ENCODE measurements at regions not wholly inside any gene's neighbourhood (a gene's known extent, or its start where the extent isn't known, plus 50 kb on each side); places are given as distances from the start of the nearest gene placed in this dataset.

DNA sequence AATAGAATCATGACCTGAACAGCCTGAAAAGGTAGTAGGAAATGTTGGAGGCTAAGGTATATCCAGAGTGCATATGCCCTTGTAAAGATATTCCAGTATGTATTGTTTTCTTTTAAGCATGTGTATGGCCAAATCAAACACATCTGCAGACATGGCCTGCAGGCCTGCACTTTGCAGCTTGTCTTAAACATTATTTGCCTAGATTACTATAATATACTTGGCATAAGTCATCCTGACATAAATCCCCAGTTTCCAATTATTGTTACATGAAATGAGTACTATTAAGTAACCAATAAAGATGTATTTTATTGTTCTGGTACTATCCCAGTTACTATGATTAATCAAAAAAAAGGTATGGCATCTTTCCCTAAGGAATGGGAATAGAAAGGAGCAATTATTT, 169.1 kb upstream of the PTBP2 start:
- no peaks in the 10 kb centered on the region; a peak in 1 of 7 replicates for H3K4me1 ChIP-seq (replicated peaks in 1 of 4; ENCODE audit: control insufficient read depth in 3 of 4, insufficient read depth in 4 of 4, low read length in 3 of 4)
- H3K4me3 ChIP-seq (ENCODE audit: extremely low read depth in 1 of 4, insufficient read depth in 2 of 4, low read depth in 3 of 4, low read length in 4 of 4), result no peak overlapping the region
- H4K20me1 ChIP-seq (replicated peaks in 1 of 2; ENCODE audit: control insufficient read depth in 1 of 2, insufficient read depth in 2 of 2, low read length in 2 of 2), result no peaks in the 10 kb centered on the region
- CTCF ChIA-PET (ENCODE audit: partially characterized antibody), result interaction anchor here (1.2 kb wide), 1 partner anchor 17 kb away, joined by 3 read pairs; no protein-coding TSS in a partner anchor
- H2BK120ac ChIP-seq (replicated peaks; ENCODE audit: low read depth, low read length), result no peak overlapping the region
- no peak overlapping the region for H3K9ac ChIP-seq (replicated peaks in 1 of 4; ENCODE audit: extremely low read depth in 1 of 4, low read depth in 3 of 4, low read length in 3 of 4)
- H4K91ac ChIP-seq (replicated peaks; ENCODE audit: insufficient read length, low read length), result no peak overlapping the region
- H3K27me3 ChIP-seq (replicated peaks in 1 of 4; ENCODE audit: control insufficient read depth in 3 of 4, extremely low read depth in 1 of 4, insufficient read depth in 3 of 4, low read length in 3 of 4), result no peaks in the 10 kb centered on the region
- H2AFZ ChIP-seq (ENCODE audit: low read length), result no peak overlapping the region
- POLR2A ChIA-PET (ENCODE audit: partially characterized antibody), result no interaction called here
- H3K79me2 ChIP-seq (ENCODE audit: control insufficient read depth in 1 of 2, insufficient read depth in 2 of 2, low read length in 2 of 2), result no peaks in the 10 kb centered on the region
- no peaks in the 10 kb centered on the region for H3K23me2 ChIP-seq (ENCODE audit: low read depth, low read length)
- no peak overlapping the region for H2BK20ac ChIP-seq (ENCODE audit: low read length)
- FAIRE-seq (no peak), DNase-seq (ENCODE audit: low read depth in 1 of 2, low spot score in 2 of 2) (no peak)
- H2BK12ac ChIP-seq (ENCODE audit: low read depth, low read length), result no peak overlapping the region
- H4K8ac ChIP-seq (ENCODE audit: extremely low read depth, insufficient read depth, low read length), result no peak overlapping the region
- H3K4ac ChIP-seq (replicated peaks; ENCODE audit: insufficient read length, low read depth, low read length), result no peak overlapping the region
- no peaks in the 10 kb centered on the region for H3K9me3 ChIP-seq (ENCODE audit: insufficient read depth in 2 of 2, low read depth in 1 of 2, low read length in 1 of 2)
- no peak for TF ChIP-seq SIN3A (conservative IDR thresholded peaks at IDR 0.05 in 1 of 2, IDR thresholded peaks at IDR 0.05 in 1 of 2; ENCODE audit: low read depth in 1 of 2, low read length in 2 of 2)
- TF ChIP-seq RFX5 (IDR thresholded peaks at IDR 0.05; ENCODE audit: borderline replicate concordance, low read depth, low read length), result no peak
- H3K36me3 ChIP-seq (ENCODE audit: control insufficient read depth in 2 of 4, insufficient read depth in 4 of 4, low read length in 3 of 4), result no peaks in the 10 kb centered on the region
- no peak overlapping the region for H3K56ac ChIP-seq (replicated peaks; ENCODE audit: insufficient read length, low read depth, low read length)
- H3K18ac ChIP-seq (ENCODE audit: extremely low read depth, low read length), result no peak overlapping the region
- no peak overlapping the region for H2BK15ac ChIP-seq (ENCODE audit: low read length)
- H2BK5ac ChIP-seq (ENCODE audit: low read depth, low read length), result no peak overlapping the region
- H2AK5ac ChIP-seq (ENCODE audit: low read depth, low read length), result no peak overlapping the region
- H3K23ac ChIP-seq (ENCODE audit: insufficient read length), result no peak overlapping the region
- no peak overlapping the region for H3K27ac ChIP-seq (ENCODE audit: low read depth, low read length)
- no peaks in the 10 kb centered on the region for H3K79me1 ChIP-seq (ENCODE audit: low read depth, low read length)
- no peak overlapping the region for H3K4me2 ChIP-seq (ENCODE audit: insufficient read depth in 1 of 2, low read depth in 2 of 2, low read length in 2 of 2)
- H4K5ac ChIP-seq (ENCODE audit: insufficient read length, low read depth, low read length), result no peak overlapping the region
- H3K14ac ChIP-seq (ENCODE audit: insufficient read length), result no peak overlapping the region

Measured in H1 (cell line).